ENCODE measurements at regions not wholly inside any gene's neighbourhood (a gene's known extent, or its start where the extent isn't known, plus 50 kb on each side); places are given as distances from the start of the nearest gene placed in this dataset.

GRCh38 chr3:127374086-127375010 lies 86.5 kb upstream of the PRR20G start:
- peak; percentile 68 for TF ChIP-seq CTCF (IDR thresholded peaks at IDR 0.05; ENCODE audit: insufficient read depth, low read length, poor library complexity, severe bottlenecking)
- H3K4me3 ChIP-seq (replicated peaks; ENCODE audit: low read depth, low read length), result no peak overlapping the region
- DNase-seq (ENCODE audit: extremely low read depth, insufficient read length), result no peak
- no peaks in the 10 kb centered on the region; the same call in 1 of the 2 replicates for H3K27me3 ChIP-seq (replicated peaks; ENCODE audit: control insufficient read depth, insufficient read depth, low read length)
- no peaks in the 10 kb centered on the region for H3K36me3 ChIP-seq (ENCODE audit: control insufficient read depth, insufficient read depth, low read length)

GRCh38 chr3:127373441-127374085 lies 85.7 kb upstream of the PRR20G start:
- Histone ChIP-seq H3K4me3 (replicated peaks; ENCODE audit: low read depth, low read length) (no peak overlapping the region), H3K36me3 (ENCODE audit: control insufficient read depth, insufficient read depth, low read length) (no peaks in the 10 kb centered on the region), H3K27me3 (replicated peaks; ENCODE audit: control insufficient read depth, insufficient read depth, low read length) (no peaks in the 10 kb centered on the region; the same call in 1 of the 2 replicates)
- no peak for DNase-seq (ENCODE audit: extremely low read depth, insufficient read length)
- TF ChIP-seq CTCF (IDR thresholded peaks at IDR 0.05; ENCODE audit: insufficient read depth, low read length, poor library complexity, severe bottlenecking), result no peak

GRCh38 chr3:127371846-127372245 lies 84.0 kb upstream of the PRR20G start:
- no peak for TF ChIP-seq CTCF (IDR thresholded peaks at IDR 0.05; ENCODE audit: insufficient read depth, low read length, poor library complexity, severe bottlenecking)
- no peaks in the 10 kb centered on the region for H3K36me3 ChIP-seq (ENCODE audit: control insufficient read depth, insufficient read depth, low read length)
- no peaks in the 10 kb centered on the region; the same call in 1 of the 2 replicates for H3K27me3 ChIP-seq (replicated peaks; ENCODE audit: control insufficient read depth, insufficient read depth, low read length)
- H3K4me3 ChIP-seq (replicated peaks; ENCODE audit: low read depth, low read length), result no peak overlapping the region
- no peak for DNase-seq (ENCODE audit: extremely low read depth, insufficient read length)

GRCh38 chr3:127371334-127371733 lies 83.5 kb upstream of the PRR20G start:
- H3K4me3 ChIP-seq (replicated peaks; ENCODE audit: low read depth, low read length), result no peak overlapping the region
- no peak for DNase-seq (ENCODE audit: extremely low read depth, insufficient read length)
- TF ChIP-seq CTCF (IDR thresholded peaks at IDR 0.05; ENCODE audit: insufficient read depth, low read length, poor library complexity, severe bottlenecking), result no peak

GRCh38 chr3:127370906-127371305 lies 83.1 kb upstream of the PRR20G start:
- DNase-seq (ENCODE audit: extremely low read depth, insufficient read length), result no peak
- Histone ChIP-seq H3K36me3 (ENCODE audit: control insufficient read depth, insufficient read depth, low read length) (no peaks in the 10 kb centered on the region), H3K27me3 (replicated peaks; ENCODE audit: control insufficient read depth, insufficient read depth, low read length) (no peaks in the 10 kb centered on the region; the same call in 1 of the 2 replicates), H3K4me3 (replicated peaks; ENCODE audit: low read depth, low read length) (no peak overlapping the region)
- TF ChIP-seq CTCF (IDR thresholded peaks at IDR 0.05; ENCODE audit: insufficient read depth, low read length, poor library complexity, severe bottlenecking), result no peak

More at GRCh38 chr3:127371334-127371733, 83.5 kb upstream of the PRR20G start:
- Histone ChIP-seq H3K27me3 (replicated peaks; ENCODE audit: control insufficient read depth, insufficient read depth, low read length) (no peaks in the 10 kb centered on the region; the same call in 1 of the 2 replicates), H3K36me3 (ENCODE audit: control insufficient read depth, insufficient read depth, low read length) (no peaks in the 10 kb centered on the region)

All from GM06990 (cell line).